ENCODE measurements at regions not wholly inside any gene's neighbourhood (a gene's known extent, or its start where the extent isn't known, plus 50 kb on each side); places are given as distances from the start of the nearest gene placed in this dataset.

DNA sequence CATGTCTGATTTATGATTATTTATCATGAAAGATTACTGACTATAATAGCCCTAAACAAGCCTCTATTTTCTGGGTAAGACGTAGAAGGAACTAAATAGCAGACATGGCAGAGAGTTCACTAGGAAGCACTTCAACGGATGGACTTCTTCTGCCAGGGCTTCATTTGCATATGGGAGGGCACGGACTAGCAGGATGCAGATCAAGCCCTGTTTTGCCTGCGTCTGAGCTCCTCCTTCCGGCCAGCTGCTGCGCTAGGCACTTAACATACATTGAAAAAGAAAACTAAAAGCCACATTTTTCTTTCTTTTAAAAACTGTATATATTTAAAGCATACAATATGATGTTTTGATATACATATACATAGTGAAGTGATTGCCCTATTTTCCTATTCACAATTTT is 340.0 kb upstream of the MEX3C start:
- no peak for TF ChIP-seq FOS (IDR thresholded peaks at IDR 0.05; ENCODE audit: extremely low read depth, insufficient read length)
- no peak for TF ChIP-seq FIP1L1 (IDR thresholded peaks at IDR 0.05; ENCODE audit: low read depth, low read length, poor library complexity, severe bottlenecking)
- no peak for TF ChIP-seq ZNF324 (CRISPR knock-in tag; IDR thresholded peaks at IDR 0.05)
- TF ChIP-seq, protein P1, sequence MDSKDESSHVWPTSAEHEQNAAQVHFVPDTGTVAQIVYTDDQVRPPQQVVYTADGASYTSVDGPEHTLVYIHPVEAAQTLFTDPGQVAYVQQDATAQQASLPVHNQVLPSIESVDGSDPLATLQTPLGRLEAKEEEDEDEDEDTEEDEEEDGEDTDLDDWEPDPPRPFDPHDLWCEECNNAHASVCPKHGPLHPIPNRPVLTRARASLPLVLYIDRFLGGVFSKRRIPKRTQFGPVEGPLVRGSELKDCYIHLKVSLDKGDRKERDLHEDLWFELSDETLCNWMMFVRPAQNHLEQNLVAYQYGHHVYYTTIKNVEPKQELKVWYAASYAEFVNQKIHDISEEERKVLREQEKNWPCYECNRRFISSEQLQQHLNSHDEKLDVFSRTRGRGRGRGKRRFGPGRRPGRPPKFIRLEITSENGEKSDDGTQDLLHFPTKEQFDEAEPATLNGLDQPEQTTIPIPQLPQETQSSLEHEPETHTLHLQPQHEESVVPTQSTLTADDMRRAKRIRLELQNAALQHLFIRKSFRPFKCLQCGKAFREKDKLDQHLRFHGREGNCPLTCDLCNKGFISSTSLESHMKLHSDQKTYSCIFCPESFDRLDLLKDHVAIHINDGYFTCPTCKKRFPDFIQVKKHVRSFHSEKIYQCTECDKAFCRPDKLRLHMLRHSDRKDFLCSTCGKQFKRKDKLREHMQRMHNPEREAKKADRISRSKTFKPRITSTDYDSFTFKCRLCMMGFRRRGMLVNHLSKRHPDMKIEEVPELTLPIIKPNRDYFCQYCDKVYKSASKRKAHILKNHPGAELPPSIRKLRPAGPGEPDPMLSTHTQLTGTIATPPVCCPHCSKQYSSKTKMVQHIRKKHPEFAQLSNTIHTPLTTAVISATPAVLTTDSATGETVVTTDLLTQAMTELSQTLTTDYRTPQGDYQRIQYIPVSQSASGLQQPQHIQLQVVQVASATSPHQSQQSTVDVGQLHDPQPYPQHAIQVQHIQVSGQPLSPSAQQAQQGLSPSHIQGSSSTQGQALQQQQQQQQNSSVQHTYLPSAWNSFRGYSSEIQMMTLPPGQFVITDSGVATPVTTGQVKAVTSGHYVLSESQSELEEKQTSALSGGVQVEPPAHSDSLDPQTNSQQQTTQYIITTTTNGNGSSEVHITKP (IDR thresholded peaks at IDR 0.05; ENCODE audit: partially characterized antibody), result no peak
- TF ChIP-seq TAF9B (IDR thresholded peaks at IDR 0.05; ENCODE audit: partially characterized antibody), result no peak
- TF ChIP-seq ESRRA (IDR thresholded peaks at IDR 0.05; ENCODE audit: borderline replicate concordance, low read depth), result no peak
- TF ChIP-seq, protein P2, sequence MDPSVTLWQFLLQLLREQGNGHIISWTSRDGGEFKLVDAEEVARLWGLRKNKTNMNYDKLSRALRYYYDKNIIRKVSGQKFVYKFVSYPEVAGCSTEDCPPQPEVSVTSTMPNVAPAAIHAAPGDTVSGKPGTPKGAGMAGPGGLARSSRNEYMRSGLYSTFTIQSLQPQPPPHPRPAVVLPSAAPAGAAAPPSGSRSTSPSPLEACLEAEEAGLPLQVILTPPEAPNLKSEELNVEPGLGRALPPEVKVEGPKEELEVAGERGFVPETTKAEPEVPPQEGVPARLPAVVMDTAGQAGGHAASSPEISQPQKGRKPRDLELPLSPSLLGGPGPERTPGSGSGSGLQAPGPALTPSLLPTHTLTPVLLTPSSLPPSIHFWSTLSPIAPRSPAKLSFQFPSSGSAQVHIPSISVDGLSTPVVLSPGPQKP (CRISPR knock-in tag; IDR thresholded peaks at IDR 0.05), result no peak
- no peak for TF ChIP-seq POLR2A (conservative IDR thresholded peaks at IDR 0.05)
- no peak for TF ChIP-seq ARID2 (IDR thresholded peaks at IDR 0.05)

All from K562 (cell line).